Endodermal cell (in vitro differentiated cells): ENCODE measurements at regions not wholly inside any gene's neighbourhood (a gene's known extent, or its start where the extent isn't known, plus 50 kb on each side); places are given as distances from the start of the nearest gene placed in this dataset.

Experiments
- DNase-seq: peaks from one replicate; pipeline ENCODE4 v3.0.0-alpha.2; 2017
- H3K27ac ChIP-seq: 2 replicates; pipeline ENCODE4 v1.5.1; 2013; ENCODE audit warnings: mild to moderate bottlenecking, low read depth, low read length, moderate library complexity
- H3K27me3 ChIP-seq: 2 replicates; pipeline ENCODE4 v1.6.1; 2013; ENCODE audit warnings: mild to moderate bottlenecking, low read length, moderate library complexity; ENCODE audit not compliant: insufficient read depth, control insufficient read depth, poor library complexity, severe bottlenecking
- H3K36me3 ChIP-seq: 2 replicates; pipeline ENCODE4 v1.7.0; 2013; ENCODE audit warnings: mild to moderate bottlenecking, low read length, moderate library complexity; ENCODE audit not compliant: control insufficient read depth, insufficient read depth
- H3K4me1 ChIP-seq: one replicate; pipeline ENCODE4 v1.7.0; 2013; ENCODE audit warnings: low read length; ENCODE audit not compliant: control insufficient read depth, insufficient read depth
- H3K4me3 ChIP-seq: 2 replicates; pipeline ENCODE4 v1.5.1; 2013; ENCODE audit warnings: mild to moderate bottlenecking, low read length, moderate library complexity
- H3K9ac ChIP-seq: 2 replicates; pipeline ENCODE4 v1.6.1; 2013; ENCODE audit warnings: mild to moderate bottlenecking, low read length, moderate library complexity; ENCODE audit not compliant: poor library complexity, severe bottlenecking; ENCODE audit errors: extremely low read depth
- H3K9me3 ChIP-seq: 2 replicates; pipeline ENCODE4 v1.6.1; 2013; ENCODE audit warnings: mild to moderate bottlenecking, low read length, moderate library complexity; ENCODE audit not compliant: control insufficient read depth
- H3K27ac Mint-ChIP-seq: 2 replicates; pipeline ENCODE4 v1.8.0; 2020; ENCODE audit warnings: mixed read lengths
- H3K27me3 Mint-ChIP-seq: 2 replicates; pipeline ENCODE4 v1.8.0; 2021; ENCODE audit warnings: mild to moderate bottlenecking, mixed read lengths; ENCODE audit not compliant: insufficient read depth
- H3K36me3 Mint-ChIP-seq: 2 replicates; pipeline ENCODE4 v1.8.0; 2020; ENCODE audit warnings: low read depth, mixed read lengths
- H3K4me1 Mint-ChIP-seq: 2 replicates; pipeline ENCODE4 v1.8.0; 2020; ENCODE audit warnings: mixed read lengths
- H3K4me3 Mint-ChIP-seq: 2 replicates; pipeline ENCODE4 v1.8.0; 2020; ENCODE audit warnings: mild to moderate bottlenecking, moderate library complexity, mixed read lengths
- H3K9me3 Mint-ChIP-seq: 2 replicates; pipeline ENCODE4 v1.8.0; 2020; ENCODE audit warnings: mild to moderate bottlenecking, mixed read lengths
- CTCF ChIP-seq: fragments of 200-600 bp; sonication (generic); conservative IDR thresholded peaks from 2 replicates; pipeline ENCODE4 v1.5.0; 2021; ENCODE audit warnings: antibody characterized with exemption, mild to moderate bottlenecking
- WGBS, 2 experiments: methylation state at CpG; one replicate each; pipeline versions ENCODE4 v1.1.5 to v1.1.7; 2013; ENCODE audit warnings: missing lambda C conversion rate in 2 of 2, mixed read lengths in 1 of 2; ENCODE audit not compliant: insufficient coverage in 1 of 2, insufficient read length in 1 of 2; 5-methylcytosine and 5-hydroxymethylcytosine counted together

- H3K4me3 Mint-ChIP-seq = no peak overlapping the region
- no peak overlapping the region for H3K27ac Mint-ChIP-seq
- Histone ChIP-seq H3K4me3 (no peak overlapping the region), H3K27me3 (no peaks in the 10 kb centered on the region), H3K9me3 (no peaks in the 10 kb centered on the region), H3K4me1 (no peaks in the 10 kb centered on the region), H3K27ac (no peak overlapping the region), H3K9ac (no peak overlapping the region), H3K36me3 (no peaks in the 10 kb centered on the region)
- TF ChIP-seq CTCF = no peak
- no peak for DNase-seq
- peaks cover 11% of the 10 kb centered on the region for H3K4me1 Mint-ChIP-seq
- no peaks in the 10 kb centered on the region for H3K27me3 Mint-ChIP-seq
- WGBS, 2 experiments = 95% methylated on average over 1 of the region's 1 CpG; no CpG with 5 or more reads in 1 of the 2 experiments
- no peaks in the 10 kb centered on the region for H3K36me3 Mint-ChIP-seq
- no peaks in the 10 kb centered on the region for H3K9me3 Mint-ChIP-seq
Measured at GRCh38 chr10:3844491-3845025, 59.5 kb upstream of the KLF6 start.

- Histone ChIP-seq H3K36me3 (no peaks in the 10 kb centered on the region), H3K9me3 (no peaks in the 10 kb centered on the region), H3K4me3 (no peak overlapping the region), H3K27ac (no peak overlapping the region), H3K4me1 (peaks cover 16% of the 10 kb centered on the region), H3K9ac (no peak overlapping the region), H3K27me3 (no peaks in the 10 kb centered on the region)
- Mint-ChIP-seq H3K9me3 (no peaks in the 10 kb centered on the region), H3K36me3 (no peaks in the 10 kb centered on the region), H3K27me3 (no peaks in the 10 kb centered on the region), H3K27ac (no peak overlapping the region), H3K4me1 (peaks cover 33% of the 10 kb centered on the region), H3K4me3 (no peak overlapping the region)
- 91 to 94% methylated on average over 11 to 14 of the region's 14 CpGs for WGBS, 2 experiments
- no peak for DNase-seq
- TF ChIP-seq CTCF = no peak
Measured at GRCh38 chr10:3838460-3839437, 53.7 kb upstream of the KLF6 start.

GRCh38 chr10:3837647-3838459 lies 52.8 kb upstream of the KLF6 start:
- no peak for DNase-seq
- whole genome bisulfite sequencing, 2 experiments = 83 to 92% methylated on average over 5 to 9 of the region's 9 CpGs
- Mint-ChIP-seq H3K27ac (no peak overlapping the region), H3K4me1 (peaks cover 33% of the 10 kb centered on the region), H3K36me3 (no peaks in the 10 kb centered on the region), H3K4me3 (no peak overlapping the region), H3K27me3 (no peaks in the 10 kb centered on the region), H3K9me3 (no peaks in the 10 kb centered on the region)
- Histone ChIP-seq H3K9me3 (no peaks in the 10 kb centered on the region), H3K4me1 (peaks cover 16% of the 10 kb centered on the region), H3K9ac (no peak overlapping the region), H3K27me3 (no peaks in the 10 kb centered on the region), H3K4me3 (no peak overlapping the region), H3K36me3 (no peaks in the 10 kb centered on the region), H3K27ac (no peak overlapping the region)
- TF ChIP-seq CTCF = no peak
